Endometrial microvascular endothelial cells (primary cell): ENCODE measurements at regions not wholly inside any gene's neighbourhood (a gene's known extent, or its start where the extent isn't known, plus 50 kb on each side); places are given as distances from the start of the nearest gene placed in this dataset.
"Not testable (repeated sequence)": the region's sequence is repeated elsewhere in the genome, so short reads cannot be mapped to it uniquely, and the experiment has no call there.

Experiments used
- in situ Hi-C: cut with HindIII; loops from 2 replicates; pipeline ENCODE4 v1.10.0; 2017; ENCODE audit warnings: low sequenced_read_pairs, low pct_unique_long_range_greater_than_20kb; ENCODE audit errors: inconsistent ontology term

- in situ Hi-C loops: no loop called here
These were observed 727.7 kb upstream of the SLIT2 start for GRCh38 chr4:19523964-19524363.

DNA sequence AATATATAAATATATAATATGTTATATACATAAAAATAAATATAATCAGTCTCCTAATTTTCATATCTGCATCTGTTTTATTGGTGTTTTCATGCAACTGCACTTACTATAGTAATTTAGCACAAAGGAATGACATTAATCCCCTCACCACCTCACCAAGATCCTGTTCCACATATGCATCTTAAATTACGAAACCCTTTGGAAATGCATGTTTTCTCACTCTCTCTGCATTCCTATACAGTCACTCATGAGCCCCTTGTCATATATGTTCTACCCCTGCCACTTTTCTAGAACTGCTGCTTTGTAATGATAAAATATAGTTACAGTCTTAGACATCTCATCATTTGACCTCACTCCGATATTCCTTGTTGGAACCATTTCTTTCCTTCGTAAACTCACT is 728.7 kb upstream of the SLIT2 start:
- in situ Hi-C loops: no loop called here

- in situ Hi-C loops: no loop called here
These were observed 730.7 kb upstream of the SLIT2 start for GRCh38 chr4:19520939-19521520.

GRCh38 chr4:19514276-19515070 is 737.2 kb upstream of the SLIT2 start:
- in situ Hi-C loops: no loop called here

- in situ Hi-C loops: no loop called here
These were observed 739.6 kb upstream of the SLIT2 start for GRCh38 chr4:19512086-19512485.

DNA sequence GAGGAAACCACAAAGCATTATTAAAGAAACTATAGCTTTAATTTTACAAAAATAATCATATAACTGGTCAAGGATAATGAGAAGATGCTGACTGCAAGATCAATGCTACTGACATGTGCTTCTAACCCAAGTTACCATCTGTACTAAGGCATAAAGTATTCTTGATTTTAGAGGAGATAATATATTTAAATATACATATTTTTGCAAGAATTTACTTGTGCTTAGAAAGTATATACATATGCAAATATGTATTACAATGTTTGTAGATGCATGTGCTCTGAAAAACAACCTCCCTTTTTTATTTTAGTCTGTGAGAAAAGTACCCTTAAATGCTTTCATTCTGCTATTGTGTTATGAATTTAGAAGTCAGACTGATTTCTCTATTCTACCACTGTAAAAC is 740.7 kb upstream of the SLIT2 start:
- in situ Hi-C loops: no loop called here

DNA sequence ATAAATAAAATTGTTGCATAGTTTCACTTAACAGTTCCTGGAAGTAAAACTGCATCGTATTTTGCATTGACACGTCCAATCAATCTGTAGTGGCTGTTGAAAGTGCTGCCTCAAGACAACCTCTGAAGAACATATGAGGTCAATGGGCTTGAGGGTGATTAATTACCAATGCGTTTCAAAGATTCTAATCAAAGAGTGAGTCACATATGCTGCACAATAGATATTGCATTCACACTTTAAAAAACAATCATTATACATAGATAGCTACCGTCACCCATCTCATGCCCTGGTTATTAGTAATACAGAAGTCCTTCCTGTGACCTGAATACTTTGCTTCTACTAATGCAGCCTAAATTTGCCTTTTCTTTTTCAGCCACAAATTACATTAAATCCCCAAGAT is 743.3 kb upstream of the SLIT2 start:
- in situ Hi-C loops: no loop called here

DNA sequence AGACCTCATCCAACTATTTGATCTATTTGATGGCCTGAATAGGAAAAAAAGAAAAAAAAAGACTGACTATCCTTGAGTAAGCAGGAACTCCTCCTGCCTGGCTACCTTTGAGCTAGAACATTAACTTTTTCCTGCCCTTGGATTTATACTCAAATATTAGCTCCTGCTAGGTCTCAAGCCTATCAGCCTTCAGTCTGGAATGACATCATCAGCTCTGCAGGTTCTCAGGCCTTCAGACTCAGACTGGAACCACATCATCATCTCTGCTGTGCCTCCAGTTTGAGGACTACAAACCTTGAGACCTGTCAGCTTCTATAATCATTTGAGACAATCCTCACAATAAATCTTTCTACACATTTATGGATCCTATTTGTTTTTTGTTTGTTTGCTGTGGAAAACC is 754.0 kb upstream of the SLIT2 start:
- in situ Hi-C loops: no loop called here

DNA sequence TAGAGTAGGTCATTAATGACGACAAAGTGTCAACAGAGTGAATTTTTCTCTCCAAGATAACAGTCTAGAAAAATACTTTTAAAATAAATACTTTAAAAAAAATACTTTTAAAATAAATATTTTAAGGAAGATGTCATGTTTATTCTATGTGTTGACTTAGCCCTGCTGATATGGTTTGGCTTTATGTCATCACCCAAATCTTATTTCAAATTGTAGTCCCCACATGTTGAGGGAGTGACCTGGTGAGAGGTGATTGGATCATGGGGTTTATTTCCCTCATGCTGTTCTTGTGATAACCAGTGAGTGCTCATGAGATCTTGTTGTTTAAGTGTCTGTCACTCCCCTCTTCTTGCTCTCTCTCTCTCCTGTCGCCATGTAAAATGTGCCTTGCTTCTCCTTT is 754.9 kb upstream of the SLIT2 start:
- in situ Hi-C loops: no loop called here

GRCh38 chr4:19494961-19495360 is 756.7 kb upstream of the SLIT2 start:
- in situ Hi-C loops: no loop called here

DNA sequence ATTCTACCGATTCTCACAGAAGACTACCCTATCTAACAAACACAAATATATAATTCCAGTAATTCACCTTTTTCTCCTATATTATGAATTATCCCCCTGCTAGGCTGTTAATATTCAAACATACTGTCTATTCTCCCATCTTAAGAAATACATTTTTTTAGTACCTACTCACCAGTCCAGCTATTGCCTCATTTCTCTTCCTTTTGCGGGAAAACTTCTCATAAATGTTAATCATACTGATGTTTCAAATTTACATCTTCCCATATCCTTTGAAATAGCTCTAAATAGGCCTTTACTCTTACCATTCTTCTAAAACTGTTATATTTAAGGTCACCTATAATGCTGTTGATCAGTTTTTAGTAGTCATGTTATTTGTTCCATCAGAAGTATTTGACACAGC is 759.1 kb upstream of the SLIT2 start:
- in situ Hi-C loops: no loop called here

DNA sequence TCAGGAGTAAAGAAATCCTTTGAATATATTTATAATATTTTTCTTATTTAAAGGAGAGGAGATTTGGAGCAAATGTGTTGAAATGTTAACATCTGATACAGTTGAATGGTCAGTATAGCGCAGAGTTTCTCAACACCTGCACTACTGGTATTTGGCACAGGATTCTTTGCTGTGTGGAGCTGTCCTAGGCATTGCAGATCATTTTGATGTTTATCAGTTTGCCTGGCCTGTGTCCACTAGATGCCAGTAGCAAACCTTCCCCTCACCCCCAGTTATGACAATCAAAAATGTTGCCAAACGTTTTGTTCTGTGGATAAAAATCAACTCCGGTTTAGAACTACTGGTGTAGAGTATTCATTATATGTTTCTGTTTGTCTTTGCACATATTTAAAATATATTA is 765.3 kb upstream of the SLIT2 start:
- in situ Hi-C loops: no loop called here

DNA sequence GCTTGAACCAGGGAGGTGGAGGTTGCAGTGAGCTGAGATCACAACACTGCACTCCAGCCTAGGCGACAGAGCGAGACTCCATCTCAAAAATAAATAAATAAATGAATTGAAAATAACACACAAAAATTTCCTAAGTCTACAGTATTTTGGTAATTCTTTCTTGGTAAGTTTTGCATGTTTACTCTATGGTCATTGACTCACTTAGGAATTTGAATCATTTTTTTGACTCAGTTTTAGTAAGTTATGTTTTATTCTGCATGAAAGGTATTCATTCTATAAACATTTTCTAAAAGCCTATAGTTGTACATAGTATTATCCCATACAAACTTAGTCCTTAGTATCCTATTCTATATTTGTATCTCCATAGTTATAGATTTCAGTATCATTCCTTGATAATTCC is 772.9 kb upstream of the SLIT2 start:
- in situ Hi-C loops: no loop called here

- in situ Hi-C loops: no loop called here
These were observed 778.1 kb upstream of the SLIT2 start for GRCh38 chr4:19473569-19473968.

- in situ Hi-C loops: no loop called here
These were observed 779.0 kb upstream of the SLIT2 start for GRCh38 chr4:19472666-19473065.

- in situ Hi-C loops: not testable (repeated sequence)
These were observed 781.7 kb upstream of the SLIT2 start for GRCh38 chr4:19470001-19470400.

- in situ Hi-C loops: no loop called here
These were observed 789.6 kb upstream of the SLIT2 start for GRCh38 chr4:19462117-19462516.

DNA sequence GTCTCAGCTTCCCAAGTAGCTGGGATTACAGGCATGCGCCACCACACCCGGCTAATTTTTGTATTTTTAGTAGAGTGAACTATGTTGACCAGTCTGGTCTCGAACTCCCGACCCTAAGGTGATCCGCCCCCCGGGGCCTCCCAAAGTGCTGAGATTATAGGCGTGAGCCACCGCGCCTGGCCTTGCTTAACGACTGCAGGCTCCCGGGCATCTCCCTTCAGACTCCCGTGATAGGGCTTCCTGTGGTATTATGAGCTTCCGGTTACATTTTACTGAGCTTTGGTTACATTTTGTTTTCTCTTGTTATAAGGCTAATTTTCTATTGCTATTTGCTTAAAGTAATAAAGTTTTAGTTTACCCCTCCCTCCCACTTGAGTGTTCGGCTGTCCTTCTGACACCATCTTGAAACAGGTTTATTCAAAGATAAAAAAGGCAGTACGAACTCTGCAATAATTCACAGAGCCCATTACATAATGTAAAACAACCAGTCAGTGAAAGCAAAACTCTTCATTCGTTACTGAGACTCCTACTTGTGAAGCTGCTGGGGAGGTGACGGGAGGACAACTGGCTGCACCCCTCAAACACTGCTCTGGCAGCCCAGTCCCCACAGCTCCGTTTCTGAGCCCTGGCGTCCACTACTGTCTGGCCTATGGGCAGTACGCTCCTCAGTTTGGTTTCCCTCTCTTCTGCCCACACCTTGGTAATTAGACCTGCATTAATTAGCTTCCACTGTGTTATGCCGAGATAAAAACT is 795.7 kb upstream of the SLIT2 start:
- in situ Hi-C loops: no loop called here

GRCh38 chr4:19455196-19455595 is 796.5 kb upstream of the SLIT2 start:
- in situ Hi-C loops: no loop called here

- in situ Hi-C loops: no loop called here
These were observed 813.5 kb upstream of the SLIT2 start for GRCh38 chr4:19438233-19438632.
